ENCODE measurements at regions not wholly inside any gene's neighbourhood (a gene's known extent, or its start where the extent isn't known, plus 50 kb on each side); places are given as distances from the start of the nearest gene placed in this dataset.

GRCh38 chr4:14269824-14270223, 642.3 kb upstream of the BOD1L1 start:
- no peak for DNase-seq (ENCODE audit: low spot score)
- in situ Hi-C loops (cut with MboI; ENCODE audit: low pct_unique_long_range_greater_than_20kb, low sequenced_read_pairs, unreplicated experiment): no loop called here
- TF ChIP-seq, protein P1, sequence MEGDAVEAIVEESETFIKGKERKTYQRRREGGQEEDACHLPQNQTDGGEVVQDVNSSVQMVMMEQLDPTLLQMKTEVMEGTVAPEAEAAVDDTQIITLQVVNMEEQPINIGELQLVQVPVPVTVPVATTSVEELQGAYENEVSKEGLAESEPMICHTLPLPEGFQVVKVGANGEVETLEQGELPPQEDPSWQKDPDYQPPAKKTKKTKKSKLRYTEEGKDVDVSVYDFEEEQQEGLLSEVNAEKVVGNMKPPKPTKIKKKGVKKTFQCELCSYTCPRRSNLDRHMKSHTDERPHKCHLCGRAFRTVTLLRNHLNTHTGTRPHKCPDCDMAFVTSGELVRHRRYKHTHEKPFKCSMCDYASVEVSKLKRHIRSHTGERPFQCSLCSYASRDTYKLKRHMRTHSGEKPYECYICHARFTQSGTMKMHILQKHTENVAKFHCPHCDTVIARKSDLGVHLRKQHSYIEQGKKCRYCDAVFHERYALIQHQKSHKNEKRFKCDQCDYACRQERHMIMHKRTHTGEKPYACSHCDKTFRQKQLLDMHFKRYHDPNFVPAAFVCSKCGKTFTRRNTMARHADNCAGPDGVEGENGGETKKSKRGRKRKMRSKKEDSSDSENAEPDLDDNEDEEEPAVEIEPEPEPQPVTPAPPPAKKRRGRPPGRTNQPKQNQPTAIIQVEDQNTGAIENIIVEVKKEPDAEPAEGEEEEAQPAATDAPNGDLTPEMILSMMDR (IDR thresholded peaks at IDR 0.05; ENCODE audit: extremely low read depth, insufficient read depth, missing control alignments): no peak

DNA sequence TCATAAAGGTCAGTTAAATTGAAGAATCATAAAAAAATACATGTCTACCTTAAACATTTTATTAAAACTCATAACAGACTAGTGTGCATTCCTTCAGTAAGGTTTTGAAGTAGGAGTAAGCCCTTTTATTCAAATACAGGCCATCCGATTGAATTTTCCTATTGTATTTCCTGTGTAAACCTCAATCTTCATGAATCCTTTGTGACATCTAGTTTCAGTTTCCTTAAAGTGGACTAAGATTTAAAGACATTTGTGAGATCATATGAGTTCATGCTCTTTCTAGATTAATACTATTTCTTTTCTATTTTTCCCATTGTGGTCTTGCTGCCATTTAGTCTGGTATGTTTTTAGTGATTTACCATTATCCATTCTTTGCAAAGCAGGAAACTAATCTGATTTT, 644.7 kb upstream of the BOD1L1 start:
- TF ChIP-seq, protein P1 (IDR thresholded peaks at IDR 0.05; ENCODE audit: extremely low read depth, insufficient read depth, missing control alignments): no peak
- in situ Hi-C loops (cut with MboI; ENCODE audit: low pct_unique_long_range_greater_than_20kb, low sequenced_read_pairs, unreplicated experiment): no loop called here
- no peak for DNase-seq (ENCODE audit: low spot score)

GRCh38 chr4:14277505-14277904, 650.0 kb upstream of the BOD1L1 start:
- no peak for DNase-seq (ENCODE audit: low spot score)
- in situ Hi-C loops (cut with MboI; ENCODE audit: low pct_unique_long_range_greater_than_20kb, low sequenced_read_pairs, unreplicated experiment): no loop called here
- TF ChIP-seq, protein P1 (IDR thresholded peaks at IDR 0.05; ENCODE audit: extremely low read depth, insufficient read depth, missing control alignments): no peak

- no peak for DNase-seq (ENCODE audit: low spot score)
- TF ChIP-seq, protein P1 (IDR thresholded peaks at IDR 0.05; ENCODE audit: extremely low read depth, insufficient read depth, missing control alignments): no peak
- in situ Hi-C loops (cut with MboI; ENCODE audit: low pct_unique_long_range_greater_than_20kb, low sequenced_read_pairs, unreplicated experiment): no loop called here
Observed at GRCh38 chr4:14280567-14280966, 653.0 kb upstream of the BOD1L1 start.

- TF ChIP-seq, protein P1 (IDR thresholded peaks at IDR 0.05; ENCODE audit: extremely low read depth, insufficient read depth, missing control alignments): no peak
- DNase-seq (ENCODE audit: low spot score): no peak
- in situ Hi-C loops (cut with MboI; ENCODE audit: low pct_unique_long_range_greater_than_20kb, low sequenced_read_pairs, unreplicated experiment): no loop called here
Observed at GRCh38 chr4:14284578-14284977, 657.1 kb upstream of the BOD1L1 start.

DNA sequence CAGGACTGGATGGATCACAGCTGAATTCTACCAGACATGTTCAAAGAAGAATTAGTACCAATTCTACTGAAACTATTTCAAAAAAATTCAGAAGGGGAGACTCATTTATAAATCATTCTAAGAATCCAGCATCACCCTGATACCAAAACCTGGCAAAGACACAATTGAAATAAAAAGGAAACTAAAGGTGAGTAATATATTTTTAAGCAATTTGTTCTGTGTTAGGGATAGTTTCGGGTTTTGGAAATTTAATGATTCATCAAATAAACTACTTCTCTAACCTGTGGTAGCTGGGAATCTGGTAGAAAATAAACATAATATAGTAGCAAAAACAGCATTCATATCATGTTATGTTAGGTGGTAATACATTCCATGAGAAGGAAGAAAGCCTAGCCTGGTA, 662.2 kb upstream of the BOD1L1 start:
- TF ChIP-seq, protein P1 (IDR thresholded peaks at IDR 0.05; ENCODE audit: extremely low read depth, insufficient read depth, missing control alignments): no peak
- DNase-seq (ENCODE audit: low spot score): no peak
- in situ Hi-C loops (cut with MboI; ENCODE audit: low pct_unique_long_range_greater_than_20kb, low sequenced_read_pairs, unreplicated experiment): no loop called here

- TF ChIP-seq, protein P1 (IDR thresholded peaks at IDR 0.05; ENCODE audit: extremely low read depth, insufficient read depth, missing control alignments): no peak
- no peak for DNase-seq (ENCODE audit: low spot score)
- in situ Hi-C loops (cut with MboI; ENCODE audit: low pct_unique_long_range_greater_than_20kb, low sequenced_read_pairs, unreplicated experiment): no loop called here
Observed at GRCh38 chr4:14293582-14293981, 666.1 kb upstream of the BOD1L1 start.
